Renal cortex interstitium (tissue), 11 donors: ENCODE measurements at regions not wholly inside any gene's neighbourhood (a gene's known extent, or its start where the extent isn't known, plus 50 kb on each side); places are given as distances from the start of the nearest gene placed in this dataset.
A peak's percentile ranks its signal among the peaks of the same experiment; 100 is the strongest.
"Not testable (repeated sequence)": the region's sequence is repeated elsewhere in the genome, so short reads cannot be mapped to it uniquely, and the experiment has no call there.

ENCODE experiments used
- DNase-seq, 11 donors: peaks; one replicate each; pipeline ENCODE4 v3.0.0-alpha.2; 2013; ENCODE audit warnings: low read depth in 9 of 11, low spot score in 4 of 11; ENCODE audit errors: extremely low read depth in 1 of 11

DNA sequence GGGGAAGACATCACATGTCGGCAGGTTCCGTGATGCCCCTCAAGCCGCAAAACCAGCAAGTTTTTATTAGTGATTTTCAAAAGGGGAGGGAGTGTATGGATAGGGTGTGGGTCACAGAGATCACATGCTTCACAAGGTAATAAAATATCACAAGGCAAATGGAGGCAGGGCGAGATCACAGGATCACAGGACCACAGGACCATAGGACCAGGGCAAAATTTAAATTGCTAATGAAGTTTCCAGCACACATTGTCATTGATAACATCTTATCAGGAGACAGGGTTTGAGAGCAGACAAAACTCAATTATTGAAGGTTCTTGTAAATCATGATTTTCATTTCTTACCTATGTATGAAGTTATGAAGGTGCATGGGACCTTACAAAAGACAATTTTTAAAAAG, 106.5 kb downstream of the DIRAS2 start:
- DNase-seq = not testable (repeated sequence)

DNA sequence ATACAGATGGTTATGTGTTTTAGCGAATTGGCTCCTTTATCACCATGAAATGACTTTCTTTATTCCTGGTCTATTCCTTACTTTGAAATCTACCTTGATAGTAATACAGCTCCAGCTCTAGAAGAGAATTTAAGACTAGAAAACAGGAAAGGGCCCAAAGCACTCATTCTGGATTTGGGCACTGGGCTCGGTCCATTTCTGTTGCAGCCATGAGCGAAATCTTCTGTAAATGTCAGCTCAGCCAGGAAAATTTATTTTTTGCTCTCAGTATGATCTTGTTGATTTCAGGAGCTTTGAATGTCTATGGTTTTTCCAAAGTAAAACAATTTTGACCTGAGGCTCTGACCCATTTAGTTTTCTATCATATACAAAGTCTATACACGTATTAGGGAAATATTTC, 104.1 kb downstream of the DIRAS2 start:
- no peak for DNase-seq

DNA sequence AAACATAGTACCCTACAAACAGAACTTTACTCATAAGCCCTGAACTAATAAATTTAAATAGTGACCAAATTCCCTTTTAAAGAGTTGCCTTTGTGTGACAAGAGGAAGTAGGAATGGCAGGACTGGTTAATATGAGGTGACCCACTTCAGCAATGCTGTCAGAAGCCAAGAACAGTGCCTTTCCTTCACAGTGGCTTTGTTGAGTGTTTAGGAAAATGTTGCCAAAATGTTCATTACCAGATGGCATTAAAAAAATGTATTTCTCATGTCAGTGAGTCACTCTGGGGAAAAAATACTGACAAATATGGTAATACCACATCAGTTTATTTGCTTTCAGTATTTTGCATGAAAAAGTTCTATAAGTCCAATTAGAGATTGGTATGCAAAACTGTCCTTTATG, 103.3 kb downstream of the DIRAS2 start:
- no peak for DNase-seq

DNA sequence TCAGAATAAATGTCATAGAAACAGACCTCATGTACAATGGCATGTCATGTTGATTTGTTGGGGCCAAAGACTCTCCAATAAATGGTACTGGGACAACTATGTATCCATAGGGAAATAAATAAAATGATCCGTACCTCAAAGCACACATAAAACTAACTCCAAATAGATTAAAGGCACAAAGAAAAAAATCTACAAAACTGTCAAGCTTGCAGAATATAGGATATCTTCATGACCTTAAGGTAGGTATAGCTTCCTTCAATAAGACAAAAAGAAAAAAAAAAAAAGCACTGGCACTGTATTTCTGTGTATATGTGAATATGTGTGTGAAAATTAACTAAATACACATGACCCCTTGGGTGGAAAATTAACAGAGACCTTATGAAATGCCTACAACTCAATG, 101.9 kb downstream of the DIRAS2 start:
- DNase-seq = no peak

DNA sequence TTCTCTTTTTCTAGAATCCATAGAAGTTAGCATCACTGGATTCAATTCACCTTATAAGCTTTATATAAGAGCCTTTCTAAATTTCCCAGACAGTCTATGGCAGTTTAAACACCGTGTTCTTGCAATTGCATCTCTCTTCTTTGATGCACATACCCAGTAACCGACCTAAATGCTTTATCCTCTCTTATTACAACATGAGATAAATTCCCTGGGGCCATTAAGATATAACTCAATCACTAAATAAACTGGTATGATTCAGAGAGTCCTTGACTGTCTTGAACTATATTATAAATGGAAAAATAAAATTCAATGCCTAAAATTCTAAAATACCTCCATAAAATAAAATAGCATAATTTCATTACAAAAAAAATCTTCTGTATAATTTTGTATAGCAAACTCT, 98.1 kb downstream of the DIRAS2 start:
- DNase-seq = no peak

DNA sequence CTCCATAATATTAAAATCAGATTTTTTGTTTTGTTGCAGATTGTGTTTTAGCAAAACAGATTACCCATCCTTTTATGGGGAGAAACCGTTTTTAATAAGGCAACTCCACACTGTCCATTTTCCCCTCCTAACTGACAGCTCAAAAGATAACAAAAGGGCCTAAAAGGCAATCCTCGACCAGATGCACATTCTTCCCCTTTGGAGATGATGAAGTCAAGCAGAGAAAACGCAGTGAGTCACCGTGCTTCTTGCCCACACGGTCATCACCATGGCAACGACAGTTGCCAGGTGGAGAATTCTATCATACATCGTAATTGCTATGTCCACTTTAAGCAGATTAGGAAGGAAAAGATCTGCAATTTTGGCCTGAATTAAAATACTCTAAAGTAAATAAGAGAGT, 96.4 kb downstream of the DIRAS2 start:
- DNase-seq = peak in 2 of 11 donors; percentile 21 to 35

DNA sequence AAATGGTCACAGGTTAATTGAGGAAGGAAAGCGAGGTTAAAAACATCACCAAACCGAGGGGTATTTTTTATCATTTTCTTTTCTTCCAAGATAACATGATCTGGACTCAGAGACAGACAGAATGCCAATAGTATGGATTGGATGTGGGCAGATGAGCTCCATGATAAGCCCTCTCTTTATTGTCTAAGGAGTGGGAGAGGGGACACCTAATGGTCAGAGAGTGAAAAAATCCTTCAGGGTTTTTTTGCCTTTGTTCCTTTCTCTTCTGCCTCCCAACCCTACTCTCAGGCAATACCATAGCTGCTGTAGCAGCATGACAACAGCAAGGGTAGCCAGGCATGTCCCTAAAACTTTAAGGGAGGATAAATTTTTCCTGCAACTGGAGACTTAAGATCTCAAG, 94.7 kb downstream of the DIRAS2 start:
- DNase-seq = no peak

DNA sequence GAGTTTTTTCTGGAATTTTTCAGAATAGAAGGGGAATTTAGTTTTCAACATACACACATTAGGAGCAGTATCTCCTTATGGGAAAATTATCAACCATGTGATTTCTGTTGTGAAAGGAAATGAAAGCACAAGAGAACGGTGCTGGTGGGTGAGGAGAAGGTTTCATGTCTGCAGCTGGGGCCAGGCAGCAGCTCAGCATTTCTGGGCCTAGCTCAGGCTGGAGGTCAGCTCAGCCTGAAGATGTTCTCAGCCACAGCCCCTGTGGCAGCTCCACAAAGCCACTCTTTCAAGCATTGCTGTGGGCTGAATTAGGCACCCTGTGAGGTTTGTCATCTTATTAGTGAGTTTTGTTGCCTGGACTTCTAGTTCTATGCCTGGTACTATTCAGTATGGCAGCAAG, 90.3 kb downstream of the DIRAS2 start:
- no peak for DNase-seq

DNA sequence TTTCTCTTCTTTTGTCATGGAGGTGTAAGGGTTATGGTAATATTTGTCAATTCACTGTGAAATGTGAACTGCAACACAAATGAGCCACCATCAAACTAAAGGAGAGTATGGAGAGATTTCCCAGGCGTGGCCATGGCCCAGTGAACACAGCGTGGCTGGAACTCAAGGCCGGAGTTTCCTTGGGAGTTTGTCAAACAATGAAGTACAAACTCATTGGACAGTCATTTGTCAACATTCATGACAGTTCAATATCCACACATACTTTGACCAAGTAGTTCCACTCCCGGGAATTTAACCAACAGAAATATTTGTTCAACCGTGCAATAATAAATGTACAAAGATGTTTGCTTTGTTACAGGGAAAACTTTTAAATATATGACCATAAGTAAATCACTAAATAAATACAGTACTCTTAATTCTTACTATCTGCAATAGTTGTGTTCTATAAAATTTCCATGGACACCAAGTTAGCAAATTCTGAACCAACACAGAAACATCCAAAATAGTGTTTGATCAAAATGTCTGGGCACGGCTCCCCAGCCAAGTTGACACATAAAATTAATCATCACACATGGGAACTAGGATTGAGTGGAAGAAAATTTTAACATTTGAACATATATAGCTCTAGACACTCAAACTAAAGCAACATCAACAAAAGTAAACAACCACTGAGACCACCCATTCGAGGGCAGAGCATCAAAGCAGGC, 87.1 kb downstream of the DIRAS2 start:
- DNase-seq = peak in 1 of 11 donors; percentile 14

DNA sequence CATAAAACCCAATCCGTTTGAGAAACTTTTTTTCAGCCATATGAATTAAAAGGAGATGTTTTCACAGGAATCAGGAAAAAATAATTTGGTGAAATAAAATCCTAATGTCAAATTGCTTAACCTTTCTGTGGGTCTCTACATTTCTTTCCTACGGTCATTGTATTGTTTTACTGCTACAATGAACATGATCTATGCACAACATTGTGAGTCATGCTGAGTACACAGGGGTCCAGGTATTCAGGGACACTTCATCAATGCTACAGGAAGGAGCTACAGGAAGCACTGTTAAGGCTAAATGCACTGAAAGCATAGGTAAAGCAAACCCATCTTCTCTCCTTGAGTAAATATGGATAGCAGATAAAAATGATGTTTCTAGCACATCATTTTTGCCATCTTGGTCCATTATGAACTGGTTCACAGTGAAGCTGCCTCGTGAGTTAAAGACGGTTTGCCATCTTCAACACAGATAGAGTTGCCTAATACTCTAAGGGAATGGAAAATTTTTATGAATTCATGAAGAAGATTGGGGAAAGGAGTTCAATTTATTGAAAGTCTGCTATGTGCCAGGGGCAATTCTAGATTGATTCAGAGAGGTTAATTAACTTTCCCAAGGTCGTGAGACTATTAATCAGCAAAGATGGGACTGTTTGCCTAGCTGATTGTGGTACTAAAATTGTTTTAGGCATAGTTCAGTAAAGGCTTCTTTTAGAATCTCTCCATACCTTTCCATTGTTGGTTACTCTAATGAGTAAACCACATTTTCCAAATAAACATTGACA, 85.5 kb downstream of the DIRAS2 start:
- DNase-seq = no peak

DNA sequence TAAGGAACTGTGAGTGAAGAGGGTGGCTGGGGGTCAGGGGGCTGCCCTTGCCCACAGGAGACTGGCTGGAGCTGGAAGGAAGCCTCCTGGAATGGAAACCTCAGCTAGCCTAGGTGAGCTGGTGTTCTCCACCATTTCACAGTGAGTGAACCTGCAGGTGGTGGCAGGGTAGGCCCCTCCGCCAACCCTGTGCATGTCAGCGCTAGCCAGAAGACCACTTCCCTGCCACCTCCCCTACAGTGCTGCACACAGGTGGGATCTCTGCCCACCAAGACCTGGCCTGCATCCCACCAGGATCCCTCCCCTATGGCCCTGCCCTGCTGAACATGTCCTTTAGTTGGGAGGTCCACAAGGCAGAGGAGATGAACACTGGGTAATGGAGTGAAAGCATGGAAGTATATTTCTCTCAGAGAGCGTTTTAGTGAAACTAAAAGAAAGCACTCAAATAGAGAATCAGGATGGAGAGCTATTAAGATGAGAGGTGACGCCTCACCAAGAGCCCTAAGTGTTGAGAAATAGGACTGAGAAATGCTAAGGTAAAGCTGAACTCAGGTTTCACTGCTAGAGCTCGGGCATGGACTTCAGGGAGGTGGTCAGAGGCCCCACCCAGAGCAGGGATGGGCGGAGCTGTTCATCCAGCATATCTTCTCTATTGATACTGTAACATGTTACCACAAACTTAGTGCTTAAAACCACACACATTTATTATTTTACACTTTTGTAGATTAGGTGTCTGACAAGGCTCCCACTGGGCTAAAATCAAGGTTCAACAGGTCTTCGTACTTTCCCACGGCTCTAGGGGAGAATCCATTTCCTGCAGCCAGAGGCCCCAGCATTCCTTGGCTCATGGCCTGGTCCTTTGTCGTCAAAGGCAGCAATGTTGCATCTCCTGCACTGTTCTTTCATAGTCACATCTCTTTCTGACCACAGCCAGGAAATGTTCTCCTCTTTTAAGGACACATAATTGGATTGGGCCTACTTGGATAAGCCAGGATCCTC, 83.2 kb downstream of the DIRAS2 start:
- DNase-seq = no peak
